22Rv1 (cell line): ENCODE measurements at regions not wholly inside any gene's neighbourhood (a gene's known extent, or its start where the extent isn't known, plus 50 kb on each side); places are given as distances from the start of the nearest gene placed in this dataset.

ENCODE experiments used
- ZFX ChIP-seq: fragments of 450-650 bp; IDR thresholded peaks from 2 replicates; pipeline ENCODE4 v1.6.1; 2017; ENCODE audit warnings: antibody characterized with exemption, borderline replicate concordance
- TF ChIP-seq, protein P1 (sequence below): fragments of 450-650 bp; IDR thresholded peaks from 2 replicates; pipeline ENCODE4 v1.5.1; 2017; ENCODE audit warnings: mild to moderate bottlenecking

DNA sequence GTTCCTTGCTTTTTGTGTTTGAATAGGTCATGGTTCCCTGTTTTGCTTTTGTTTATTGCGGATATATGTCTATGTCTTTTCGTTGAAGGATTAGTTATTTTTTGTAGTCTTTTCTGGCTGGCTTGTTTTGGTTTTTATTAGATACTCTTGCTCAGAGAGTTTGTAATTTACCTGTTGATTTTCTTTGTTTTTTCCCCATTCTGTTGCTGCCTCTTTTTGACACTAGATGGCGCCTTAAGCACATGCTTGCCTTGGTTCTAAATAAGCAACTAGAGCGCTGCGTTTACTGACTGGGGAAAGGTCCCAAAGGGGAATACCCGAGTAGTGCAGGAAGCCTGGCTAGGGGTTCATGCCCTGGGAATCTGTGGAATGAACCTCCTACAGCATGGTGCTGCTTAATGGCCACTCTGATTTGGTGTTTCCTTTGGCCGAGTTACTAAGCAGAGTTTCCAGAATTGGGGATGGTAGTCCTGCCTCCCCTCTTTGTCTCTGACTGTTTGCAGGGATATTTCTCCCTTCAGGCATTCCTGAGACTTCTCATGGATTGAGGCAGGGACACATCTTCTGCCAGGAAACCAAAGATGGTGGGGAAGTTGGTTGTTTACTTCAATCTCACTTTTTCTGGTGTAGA, 143.2 kb downstream of the PTPRU start:
- TF ChIP-seq, protein P1, sequence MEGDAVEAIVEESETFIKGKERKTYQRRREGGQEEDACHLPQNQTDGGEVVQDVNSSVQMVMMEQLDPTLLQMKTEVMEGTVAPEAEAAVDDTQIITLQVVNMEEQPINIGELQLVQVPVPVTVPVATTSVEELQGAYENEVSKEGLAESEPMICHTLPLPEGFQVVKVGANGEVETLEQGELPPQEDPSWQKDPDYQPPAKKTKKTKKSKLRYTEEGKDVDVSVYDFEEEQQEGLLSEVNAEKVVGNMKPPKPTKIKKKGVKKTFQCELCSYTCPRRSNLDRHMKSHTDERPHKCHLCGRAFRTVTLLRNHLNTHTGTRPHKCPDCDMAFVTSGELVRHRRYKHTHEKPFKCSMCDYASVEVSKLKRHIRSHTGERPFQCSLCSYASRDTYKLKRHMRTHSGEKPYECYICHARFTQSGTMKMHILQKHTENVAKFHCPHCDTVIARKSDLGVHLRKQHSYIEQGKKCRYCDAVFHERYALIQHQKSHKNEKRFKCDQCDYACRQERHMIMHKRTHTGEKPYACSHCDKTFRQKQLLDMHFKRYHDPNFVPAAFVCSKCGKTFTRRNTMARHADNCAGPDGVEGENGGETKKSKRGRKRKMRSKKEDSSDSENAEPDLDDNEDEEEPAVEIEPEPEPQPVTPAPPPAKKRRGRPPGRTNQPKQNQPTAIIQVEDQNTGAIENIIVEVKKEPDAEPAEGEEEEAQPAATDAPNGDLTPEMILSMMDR = peak; percentile 82
- no peak for TF ChIP-seq ZFX
